Hepatocyte (in vitro differentiated cells): ENCODE measurements at regions not wholly inside any gene's neighbourhood (a gene's known extent, or its start where the extent isn't known, plus 50 kb on each side); places are given as distances from the start of the nearest gene placed in this dataset.

ENCODE experiments used
- DNase-seq: peaks from one replicate; pipeline ENCODE4 v3.0.0-alpha.2; 2016; ENCODE audit warnings: low spot score
- H2AFZ ChIP-seq: fragments of 200-600 bp; sonication (generic); 2 replicates; pipeline ENCODE4 v1.6.0; 2016; ENCODE audit warnings: antibody characterized with exemption, mild to moderate bottlenecking
- H3K27ac ChIP-seq: fragments of 200-600 bp; sonication (generic); 2 replicates; pipeline ENCODE4 v1.5.1; 2016; ENCODE audit warnings: mild to moderate bottlenecking
- H3K27me3 ChIP-seq: fragments of 200-600 bp; sonication (generic); 2 replicates; pipeline ENCODE4 v1.6.1; 2016
- H3K36me3 ChIP-seq: fragments of 200-600 bp; sonication (generic); replicated peaks from 2 replicates; pipeline ENCODE4 v1.5.1; 2016; ENCODE audit warnings: low read depth; ENCODE audit not compliant: insufficient read depth
- H3K4me1 ChIP-seq: fragments of 200-600 bp; sonication (generic); 2 replicates; pipeline ENCODE4 v1.5.1; 2016; ENCODE audit warnings: mild to moderate bottlenecking, moderate library complexity; ENCODE audit not compliant: insufficient read depth
- H3K4me2 ChIP-seq: fragments of 200-600 bp; sonication (generic); 2 replicates; pipeline ENCODE4 v1.6.0; 2016
- H3K4me3 ChIP-seq: fragments of 200-600 bp; sonication (generic); 2 replicates; pipeline ENCODE4 v1.5.1; 2016; ENCODE audit warnings: mild to moderate bottlenecking
- H3K79me2 ChIP-seq: fragments of 200-600 bp; sonication (generic); 2 replicates; pipeline ENCODE4 v1.6.0; 2017; ENCODE audit warnings: mild to moderate bottlenecking
- H3K9me2 ChIP-seq: fragments of 200-600 bp; sonication (generic); replicated peaks from 2 replicates; pipeline ENCODE4 v1.6.0; 2017; ENCODE audit warnings: mild to moderate bottlenecking; ENCODE audit not compliant: insufficient read depth
- H3K9me3 ChIP-seq: fragments of 200-600 bp; sonication (generic); 2 replicates; pipeline ENCODE4 v1.5.1; 2016; ENCODE audit warnings: low read depth, mild to moderate bottlenecking
- H4K20me1 ChIP-seq: fragments of 200-600 bp; sonication (generic); 2 replicates; pipeline ENCODE4 v1.6.0; 2016; ENCODE audit warnings: mild to moderate bottlenecking; ENCODE audit not compliant: insufficient read depth, poor library complexity, severe bottlenecking
- CTCF ChIP-seq: fragments of 200-600 bp; sonication (generic); IDR thresholded peaks from 2 replicates; pipeline ENCODE4 v1.5.1; 2016; ENCODE audit warnings: antibody characterized with exemption, mild to moderate bottlenecking; ENCODE audit not compliant: poor library complexity
- EZH2 ChIP-seq: fragments of 200-600 bp; sonication (generic); IDR thresholded peaks from 2 replicates; pipeline ENCODE4 v1.6.1; 2016; ENCODE audit warnings: antibody characterized with exemption, mild to moderate bottlenecking, borderline replicate concordance
- EZH2phosphoT487 ChIP-seq: fragments of 200-600 bp; sonication (generic); IDR thresholded peaks from one replicate; pipeline ENCODE4 v1.6.1; 2018; ENCODE audit warnings: antibody characterized with exemption, mild to moderate bottlenecking, low read depth, moderate library complexity; ENCODE audit not compliant: unreplicated experiment, severe bottlenecking
- WGBS: methylation state at CpG from one replicate; pipeline ENCODE4 v1.1.6; 2016; ENCODE audit warnings: low lambda C conversion rate; ENCODE audit errors: missing lambda C conversion rate; 5-methylcytosine and 5-hydroxymethylcytosine counted together

- H4K20me1 ChIP-seq = no peaks in the 10 kb centered on the region
- no peaks in the 10 kb centered on the region for H3K79me2 ChIP-seq
- WGBS = 91% methylated on average over 12 of the region's 12 CpGs
- no peak overlapping the region for H2AFZ ChIP-seq
- H3K27me3 ChIP-seq = peaks cover 34% of the 10 kb centered on the region
- H3K4me1 ChIP-seq = no peaks in the 10 kb centered on the region
- H3K27ac ChIP-seq = no peak overlapping the region
- no peaks in the 10 kb centered on the region for H3K9me2 ChIP-seq
- no peaks in the 10 kb centered on the region for H3K9me3 ChIP-seq
- TF ChIP-seq EZH2phosphoT487 (no peak), EZH2 (no peak), CTCF (no peak)
- H3K36me3 ChIP-seq = no peaks in the 10 kb centered on the region
- no peak overlapping the region for H3K4me3 ChIP-seq
- no peak for DNase-seq
- no peak overlapping the region for H3K4me2 ChIP-seq
Measured at GRCh38 chr17:79365351-79365750, 245.5 kb downstream of the RBFOX3 start.

GRCh38 chr17:79364315-79365094, 246.3 kb downstream of the RBFOX3 start:
- Histone ChIP-seq H3K4me3 (no peak overlapping the region), H3K36me3 (no peaks in the 10 kb centered on the region), H3K9me2 (no peaks in the 10 kb centered on the region), H3K4me1 (no peaks in the 10 kb centered on the region), H2AFZ (no peak overlapping the region), H4K20me1 (no peaks in the 10 kb centered on the region), H3K27me3 (peaks cover 34% of the 10 kb centered on the region), H3K79me2 (no peaks in the 10 kb centered on the region), H3K9me3 (no peaks in the 10 kb centered on the region), H3K4me2 (no peak overlapping the region), H3K27ac (no peak overlapping the region)
- TF ChIP-seq CTCF = no peak
- TF ChIP-seq EZH2phosphoT487 = no peak
- no peak for TF ChIP-seq EZH2
- WGBS = 82% methylated on average over 12 of the region's 14 CpGs
- no peak for DNase-seq

- H3K27me3 ChIP-seq = peaks cover 34% of the 10 kb centered on the region
- no peak overlapping the region for H3K4me3 ChIP-seq
- DNase-seq = no peak
- no peak for TF ChIP-seq EZH2
- TF ChIP-seq CTCF = no peak
- H3K79me2 ChIP-seq = no peaks in the 10 kb centered on the region
- H3K9me3 ChIP-seq = no peaks in the 10 kb centered on the region
- H3K27ac ChIP-seq = no peak overlapping the region
- no peaks in the 10 kb centered on the region for H3K4me1 ChIP-seq
- no peaks in the 10 kb centered on the region for H3K36me3 ChIP-seq
- WGBS = 85% methylated on average over 14 of the region's 16 CpGs
- H2AFZ ChIP-seq = no peak overlapping the region
- no peaks in the 10 kb centered on the region for H3K9me2 ChIP-seq
- no peak overlapping the region for H3K4me2 ChIP-seq
- H4K20me1 ChIP-seq = no peaks in the 10 kb centered on the region
Measured at GRCh38 chr17:79363552-79364275, 247.1 kb downstream of the RBFOX3 start.
